ENCODE measurements at regions not wholly inside any gene's neighbourhood (a gene's known extent, or its start where the extent isn't known, plus 50 kb on each side); places are given as distances from the start of the nearest gene placed in this dataset.

DNA sequence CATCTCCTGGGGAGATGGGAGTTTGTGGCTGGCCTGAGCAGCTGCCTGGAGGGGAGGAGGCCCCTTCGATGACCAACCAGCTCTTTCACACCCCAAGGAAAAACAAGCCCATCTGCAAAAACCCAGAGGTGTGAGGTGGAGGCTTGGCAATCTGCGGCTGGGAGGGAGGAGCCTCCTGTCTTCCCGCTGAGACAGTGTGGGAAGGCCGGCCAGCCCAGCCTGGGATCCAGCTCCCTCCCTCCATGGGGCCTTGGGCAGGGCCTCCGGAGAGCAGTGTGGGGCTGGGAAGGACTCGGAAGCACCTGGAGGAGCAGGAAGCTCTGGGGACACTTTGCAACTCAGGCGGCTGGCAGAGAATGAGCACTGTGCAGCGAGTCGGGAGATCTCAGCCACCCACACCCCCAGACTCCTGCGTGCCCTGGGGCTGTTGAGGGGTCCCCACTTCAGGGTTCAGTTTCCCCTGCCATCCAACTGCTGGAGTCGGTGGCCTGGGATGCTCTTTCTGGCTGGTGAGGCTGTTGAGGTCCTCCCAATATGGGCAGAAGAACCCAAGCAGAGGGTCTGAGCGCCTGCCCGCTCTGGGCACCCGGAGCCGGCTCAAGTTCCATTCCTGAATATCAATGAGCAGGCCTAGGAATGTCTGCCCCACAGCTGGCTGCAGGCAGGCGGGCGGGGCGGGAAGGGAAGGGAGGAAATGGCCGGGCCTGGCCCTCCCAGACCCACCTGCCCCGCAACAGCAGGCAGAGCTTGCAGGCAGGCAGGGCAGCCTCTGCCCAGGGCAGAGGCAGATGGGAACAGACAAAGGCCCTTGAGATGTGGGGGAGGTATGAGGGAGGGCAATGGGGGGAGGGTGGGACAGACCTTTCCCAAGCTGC, 101.1 kb downstream of the FGF18 start:
- H2AFZ ChIP-seq = 0 out of 2 replicates have a peak overlapping the region, but pooled peaks have one; percentile 25
- H4K20me1 ChIP-seq (ENCODE audit: insufficient read depth) = no peaks in the 10 kb centered on the region
- no peaks in the 10 kb centered on the region for H3K27me3 ChIP-seq (replicated peaks; ENCODE audit: insufficient read depth)
- H3K79me2 ChIP-seq (ENCODE audit: insufficient read depth) = no peaks in the 10 kb centered on the region
- no peak overlapping the region for H3K4me3 ChIP-seq
- peak overlapping the region; percentile 33 for H3K4me2 ChIP-seq (ENCODE audit: unreplicated experiment)
- H3K9me2 ChIP-seq (ENCODE audit: insufficient read depth) = no peaks in the 10 kb centered on the region; the same call in 1 of the 2 replicates
- peaks cover 16% of the 10 kb centered on the region for H3F3A ChIP-seq (ENCODE audit: insufficient read depth)
- no peak for TF ChIP-seq EZH2phosphoT487 (IDR thresholded peaks at IDR 0.05; ENCODE audit: insufficient read depth, low read depth)
- TF ChIP-seq EZH2 (IDR thresholded peaks at IDR 0.05; ENCODE audit: insufficient read depth, poor library complexity, severe bottlenecking) = no peak
- peaks cover 21% of the 10 kb centered on the region for H3K4me1 ChIP-seq (ENCODE audit: insufficient read depth)
- H3K36me3 ChIP-seq (ENCODE audit: low read depth) = no peaks in the 10 kb centered on the region
- no peaks in the 10 kb centered on the region for H3K9me3 ChIP-seq (ENCODE audit: low read depth)
- in situ Hi-C loops (cut with MboI) = no loop called here
- DNase-seq = peak; percentile 47
- 69 to 71% methylated on average over 18 of the region's 20 CpGs for WGBS, 2 experiments (ENCODE audit: low coverage in 1 of 2, low lambda C conversion rate in 2 of 2, missing lambda C conversion rate in 2 of 2)
- peak overlapping the region; percentile 68 for H3K27ac ChIP-seq
- peak overlapping the region; percentile 33 for H3K9ac ChIP-seq

DNA sequence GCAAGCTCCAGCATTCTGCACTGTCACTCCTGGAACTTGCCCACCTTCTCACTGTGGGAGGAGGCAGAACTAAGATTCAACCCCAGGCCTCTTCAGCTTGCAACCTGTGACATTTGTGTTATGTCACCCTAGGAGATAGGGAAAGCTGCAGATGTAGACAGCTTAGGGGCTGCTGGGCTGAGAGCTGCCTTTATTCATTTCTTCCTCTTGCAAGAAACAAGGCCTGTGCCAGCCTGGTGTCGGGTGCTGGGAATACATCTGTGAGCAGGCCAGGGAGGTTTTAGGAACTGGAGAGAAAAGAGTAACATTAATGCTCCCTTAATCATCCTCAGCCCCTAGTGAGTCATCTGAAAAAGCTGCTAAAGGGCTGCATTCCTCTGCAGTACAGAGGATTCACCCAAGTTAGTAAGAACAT, 101.8 kb downstream of the FGF18 start:
- peak overlapping the region; percentile 57 for H3K4me2 ChIP-seq (ENCODE audit: unreplicated experiment)
- no peaks in the 10 kb centered on the region for H3K36me3 ChIP-seq (ENCODE audit: low read depth)
- H3K79me2 ChIP-seq (ENCODE audit: insufficient read depth) = no peaks in the 10 kb centered on the region
- TF ChIP-seq EZH2 (IDR thresholded peaks at IDR 0.05; ENCODE audit: insufficient read depth, poor library complexity, severe bottlenecking) = no peak
- no peak for TF ChIP-seq EZH2phosphoT487 (IDR thresholded peaks at IDR 0.05; ENCODE audit: insufficient read depth, low read depth)
- no peaks in the 10 kb centered on the region; the same call in 1 of the 2 replicates for H3K9me2 ChIP-seq (ENCODE audit: insufficient read depth)
- peak overlapping the region; percentile 68 for H3K27ac ChIP-seq
- no peaks in the 10 kb centered on the region for H3K27me3 ChIP-seq (replicated peaks; ENCODE audit: insufficient read depth)
- no peak overlapping the region for H3K4me3 ChIP-seq
- H3K9me3 ChIP-seq (ENCODE audit: low read depth) = no peaks in the 10 kb centered on the region
- H4K20me1 ChIP-seq (ENCODE audit: insufficient read depth) = no peaks in the 10 kb centered on the region
- DNase-seq = peak; percentile 97
- WGBS, 2 experiments (ENCODE audit: low coverage in 1 of 2, low lambda C conversion rate in 2 of 2, missing lambda C conversion rate in 2 of 2) = 0% methylated on average over 1 of the region's 1 CpG
- H2AFZ ChIP-seq = peak overlapping the region; percentile 67
- in situ Hi-C loops (cut with MboI) = no loop called here
- peak overlapping the region; percentile 33 for H3K9ac ChIP-seq
- H3K4me1 ChIP-seq (ENCODE audit: insufficient read depth) = peaks cover 21% of the 10 kb centered on the region
- H3F3A ChIP-seq (ENCODE audit: insufficient read depth) = peaks cover 16% of the 10 kb centered on the region

GRCh38 chr5:171521679-171522078, 102.2 kb downstream of the FGF18 start:
- H4K20me1 ChIP-seq (ENCODE audit: insufficient read depth) = no peaks in the 10 kb centered on the region
- H3K36me3 ChIP-seq (ENCODE audit: low read depth) = no peaks in the 10 kb centered on the region
- H2AFZ ChIP-seq = peak overlapping the region; percentile 67
- no peak overlapping the region for H3K4me3 ChIP-seq
- in situ Hi-C loops (cut with MboI) = no loop called here
- H3K27me3 ChIP-seq (replicated peaks; ENCODE audit: insufficient read depth) = no peaks in the 10 kb centered on the region
- WGBS, 2 experiments (ENCODE audit: low coverage in 1 of 2, low lambda C conversion rate in 2 of 2, missing lambda C conversion rate in 2 of 2) = 58 to 65% methylated on average over 3 of the region's 3 CpGs
- no peaks in the 10 kb centered on the region for H3K79me2 ChIP-seq (ENCODE audit: insufficient read depth)
- H3K9me3 ChIP-seq (ENCODE audit: low read depth) = no peaks in the 10 kb centered on the region
- peak overlapping the region; percentile 57 for H3K4me2 ChIP-seq (ENCODE audit: unreplicated experiment)
- DNase-seq = no peak
- peaks cover 21% of the 10 kb centered on the region for H3K4me1 ChIP-seq (ENCODE audit: insufficient read depth)
- no peaks in the 10 kb centered on the region; the same call in 1 of the 2 replicates for H3K9me2 ChIP-seq (ENCODE audit: insufficient read depth)
- peak overlapping the region; percentile 29; the same call in 1 of the 2 replicates for H3K9ac ChIP-seq
- peaks cover 16% of the 10 kb centered on the region for H3F3A ChIP-seq (ENCODE audit: insufficient read depth)
- peak overlapping the region; percentile 68 for H3K27ac ChIP-seq
- TF ChIP-seq EZH2phosphoT487 (IDR thresholded peaks at IDR 0.05; ENCODE audit: insufficient read depth, low read depth) (no peak), EZH2 (IDR thresholded peaks at IDR 0.05; ENCODE audit: insufficient read depth, poor library complexity, severe bottlenecking) (no peak)

GRCh38 chr5:171523781-171524180, 104.3 kb downstream of the FGF18 start:
- in situ Hi-C loops (cut with MboI) = no loop called here
- Histone ChIP-seq H4K20me1 (ENCODE audit: insufficient read depth) (no peaks in the 10 kb centered on the region), H3K4me1 (ENCODE audit: insufficient read depth) (peaks cover 21% of the 10 kb centered on the region), H3K9me2 (ENCODE audit: insufficient read depth) (no peaks in the 10 kb centered on the region; the same call in 1 of the 2 replicates), H3K9me3 (ENCODE audit: low read depth) (no peaks in the 10 kb centered on the region), H3K27me3 (replicated peaks; ENCODE audit: insufficient read depth) (no peaks in the 10 kb centered on the region), H3K9ac (no peak overlapping the region), H3K79me2 (ENCODE audit: insufficient read depth) (no peaks in the 10 kb centered on the region), H3F3A (ENCODE audit: insufficient read depth) (peaks cover 16% of the 10 kb centered on the region), H2AFZ (no peak overlapping the region), H3K4me3 (no peak overlapping the region), H3K27ac (no peak overlapping the region), H3K36me3 (ENCODE audit: low read depth) (no peaks in the 10 kb centered on the region), H3K4me2 (ENCODE audit: unreplicated experiment) (no peak overlapping the region)
- TF ChIP-seq EZH2phosphoT487 (IDR thresholded peaks at IDR 0.05; ENCODE audit: insufficient read depth, low read depth) (no peak), EZH2 (IDR thresholded peaks at IDR 0.05; ENCODE audit: insufficient read depth, poor library complexity, severe bottlenecking) (no peak)
- 91 to 95% methylated on average over 6 of the region's 6 CpGs for WGBS, 2 experiments (ENCODE audit: low coverage in 1 of 2, low lambda C conversion rate in 2 of 2, missing lambda C conversion rate in 2 of 2)
- DNase-seq = no peak

Measured in GM23248 (cell line).